IPS DF 6.9 (cell line): ENCODE measurements at regions not wholly inside any gene's neighbourhood (a gene's known extent, or its start where the extent isn't known, plus 50 kb on each side); places are given as distances from the start of the nearest gene placed in this dataset.

Source experiments
- DNase-seq: peaks from one replicate; pipeline ENCODE4 v3.0.0-alpha.2; 2013; ENCODE audit warnings: low read depth, low spot score
- H3K27ac ChIP-seq: one replicate; pipeline ENCODE4 v1.5.1; 2013; ENCODE audit warnings: low read length, control low read depth
- H3K27me3 ChIP-seq: 2 replicates; pipeline ENCODE4 v1.6.1; 2013; ENCODE audit warnings: mild to moderate bottlenecking, low read length; ENCODE audit not compliant: control insufficient read depth, insufficient read depth
- H3K36me3 ChIP-seq: 2 replicates; pipeline ENCODE4 v1.6.1; 2013; ENCODE audit warnings: low read length; ENCODE audit not compliant: control insufficient read depth, insufficient read depth
- H3K4me1 ChIP-seq: 2 replicates; pipeline ENCODE4 v1.6.1; 2013; ENCODE audit warnings: low read length; ENCODE audit not compliant: control insufficient read depth, insufficient read depth
- H3K4me3 ChIP-seq: 2 replicates; pipeline ENCODE4 v1.5.1; 2013; ENCODE audit warnings: mild to moderate bottlenecking, low read length
- H3K9me3 ChIP-seq: 2 replicates; pipeline ENCODE4 v1.6.1; 2013; ENCODE audit warnings: low read length, inconsistent platforms; ENCODE audit not compliant: control insufficient read depth, insufficient read depth
- WGBS: extraction: QIAGEN DNeasy Blood & Tissue Kit; methylation state at CpG from one replicate; pipeline ENCODE4 v1.1.7; 2013; ENCODE audit warnings: mixed read lengths, missing lambda C conversion rate; ENCODE audit not compliant: insufficient read length, insufficient coverage; 5-methylcytosine and 5-hydroxymethylcytosine counted together

DNA sequence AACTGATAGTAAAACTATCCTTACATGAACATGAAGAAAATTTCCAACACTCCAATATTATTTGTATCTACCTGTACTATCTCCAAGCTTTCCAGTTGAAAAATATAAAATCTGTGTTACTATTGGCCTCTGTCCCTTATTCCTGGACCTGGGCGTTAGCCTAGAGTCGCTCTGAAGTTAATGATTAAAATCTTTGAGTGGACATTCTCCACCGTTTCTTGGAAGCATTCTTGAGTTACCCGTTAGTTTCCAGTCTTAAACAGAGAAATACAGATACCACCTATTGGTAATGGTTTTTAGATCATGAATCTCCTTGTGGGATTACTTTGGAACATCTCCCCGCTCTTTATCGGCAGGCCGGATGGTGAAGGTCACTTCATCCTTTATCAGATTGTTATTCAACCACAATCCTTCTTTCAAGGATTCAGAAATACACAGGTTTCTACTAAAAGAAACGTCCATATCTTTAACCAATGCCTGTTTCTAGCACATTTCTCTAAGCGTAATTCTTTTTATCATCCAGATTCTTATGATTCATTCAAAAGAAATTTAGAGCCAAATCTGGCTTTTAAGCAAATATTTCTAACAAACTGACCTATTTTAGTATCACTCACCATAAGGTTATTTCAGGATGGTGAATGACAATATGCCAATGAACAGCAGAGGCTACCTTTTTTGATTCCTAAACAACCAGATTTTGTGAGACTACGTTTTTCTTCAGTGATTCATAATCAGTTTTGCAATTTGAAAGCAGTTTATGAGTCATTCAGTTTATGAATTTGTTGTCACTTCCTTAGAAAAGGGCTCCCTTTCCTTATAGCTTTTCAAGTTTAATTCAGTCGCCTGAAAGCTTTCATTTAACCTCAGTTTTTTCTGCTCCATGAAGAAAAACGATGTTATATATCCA is 70.2 kb upstream of the ERRFI1 start:
- no CpG with 5 or more reads among the region's 12 CpGs for WGBS
- H3K27me3 ChIP-seq = no peaks in the 10 kb centered on the region
- H3K36me3 ChIP-seq = no peaks in the 10 kb centered on the region
- no peak for DNase-seq
- H3K4me1 ChIP-seq = no peaks in the 10 kb centered on the region
- H3K9me3 ChIP-seq = no peaks in the 10 kb centered on the region
- no peak overlapping the region for H3K27ac ChIP-seq
- no peak overlapping the region for H3K4me3 ChIP-seq

DNA sequence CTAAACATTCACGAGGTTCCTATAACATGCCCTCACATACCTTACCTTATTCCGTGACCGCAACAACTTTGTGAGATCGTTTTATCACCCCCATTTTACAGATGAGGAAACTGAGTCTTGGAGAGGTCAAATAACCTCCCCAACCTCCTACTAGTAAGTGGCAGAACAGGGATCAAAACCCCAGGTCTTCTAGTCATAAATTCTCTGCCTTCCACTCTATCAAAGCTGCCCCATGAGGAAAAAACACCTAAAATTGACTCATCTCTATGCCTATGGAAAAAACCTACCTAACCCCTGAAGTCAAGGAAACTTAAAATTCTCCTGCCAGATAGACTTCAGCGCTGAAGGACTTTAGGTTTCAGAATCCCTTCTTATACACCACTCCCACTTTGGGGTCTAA is 69.5 kb upstream of the ERRFI1 start:
- WGBS = no CpG with 5 or more reads among the region's 5 CpGs
- Histone ChIP-seq H3K9me3 (no peaks in the 10 kb centered on the region), H3K36me3 (no peaks in the 10 kb centered on the region), H3K27ac (no peak overlapping the region), H3K4me1 (no peaks in the 10 kb centered on the region), H3K4me3 (no peak overlapping the region), H3K27me3 (no peaks in the 10 kb centered on the region)
- no peak for DNase-seq

DNA sequence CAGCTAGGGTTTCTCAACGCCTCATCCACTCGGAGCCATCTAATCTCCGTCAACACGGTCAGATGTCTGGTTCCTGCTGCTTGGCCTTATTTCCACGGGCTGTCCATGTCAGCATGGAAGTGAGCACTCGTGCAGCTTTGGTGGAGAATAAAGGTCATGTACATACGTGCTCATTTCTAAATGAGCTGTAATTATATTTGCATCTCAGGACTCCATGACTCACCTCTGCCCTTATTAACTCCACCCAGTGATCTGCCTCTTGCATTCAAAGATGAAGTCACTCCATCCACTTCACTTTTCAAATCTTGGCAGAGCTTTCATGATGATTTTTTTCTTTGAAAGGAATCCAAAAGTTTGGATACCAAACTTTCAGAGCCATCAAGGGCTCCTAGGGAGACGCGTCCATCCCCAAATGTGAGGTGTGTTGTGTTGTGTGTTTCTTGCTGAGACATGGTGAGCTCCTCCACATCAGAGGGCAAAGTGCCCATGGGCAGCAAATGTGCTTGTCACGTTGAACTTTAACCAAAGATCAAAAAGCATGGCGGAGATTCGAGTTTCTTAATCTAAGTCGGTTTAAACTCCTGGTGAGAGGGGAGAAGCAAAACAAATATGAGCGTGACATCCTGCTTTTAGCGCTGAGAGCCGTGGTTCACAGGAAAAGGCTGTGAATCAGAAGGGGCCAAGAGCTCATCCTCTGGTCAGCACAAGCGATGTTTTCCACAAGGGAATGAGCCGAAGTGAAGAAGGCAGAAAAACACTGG is 68.6 kb upstream of the ERRFI1 start:
- DNase-seq = no peak
- H3K4me3 ChIP-seq = no peak overlapping the region
- WGBS = no CpG with 5 or more reads among the region's 18 CpGs
- no peaks in the 10 kb centered on the region for H3K27me3 ChIP-seq
- no peaks in the 10 kb centered on the region for H3K36me3 ChIP-seq
- H3K9me3 ChIP-seq = no peaks in the 10 kb centered on the region
- no peaks in the 10 kb centered on the region for H3K4me1 ChIP-seq
- no peak overlapping the region for H3K27ac ChIP-seq

DNA sequence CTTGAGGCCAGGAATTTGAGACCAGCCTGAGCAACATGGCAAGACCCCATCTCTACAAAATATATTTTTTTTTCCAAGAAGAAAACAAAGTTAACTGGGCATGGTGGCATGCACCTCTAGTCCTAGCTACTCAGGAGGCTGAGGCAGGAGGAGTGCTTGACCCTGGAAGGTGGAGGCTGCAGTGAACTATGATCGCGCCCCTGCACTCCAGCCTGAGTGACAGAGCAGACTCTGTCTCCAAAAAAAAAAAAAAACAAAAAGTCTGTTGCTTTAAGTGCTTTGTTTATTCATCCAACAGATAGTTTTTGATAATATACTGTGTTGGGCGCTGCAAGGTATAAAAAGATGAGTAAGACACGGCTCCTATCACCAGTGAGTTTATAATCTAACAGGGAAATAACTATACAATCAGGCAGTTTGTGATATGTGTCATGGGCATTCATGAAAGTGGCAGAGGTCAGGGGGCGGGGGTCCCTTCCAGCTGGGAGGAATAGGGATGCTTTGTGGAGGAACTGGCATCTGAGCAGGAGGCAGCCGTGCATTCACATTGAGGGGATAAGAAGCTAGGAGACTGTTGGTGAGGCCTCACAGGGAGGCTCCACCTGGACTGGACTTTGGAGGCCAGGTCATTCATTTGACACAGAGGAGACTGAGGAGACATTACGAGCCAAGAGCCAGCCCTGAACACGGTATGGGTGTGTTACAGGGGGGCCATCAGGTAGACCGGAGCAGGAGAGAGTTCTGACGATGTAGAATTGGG is 67.3 kb upstream of the ERRFI1 start:
- WGBS = no CpG with 5 or more reads among the region's 10 CpGs
- Histone ChIP-seq H3K4me3 (no peak overlapping the region), H3K4me1 (no peaks in the 10 kb centered on the region), H3K36me3 (no peaks in the 10 kb centered on the region), H3K27me3 (no peaks in the 10 kb centered on the region), H3K9me3 (no peaks in the 10 kb centered on the region), H3K27ac (no peak overlapping the region)
- no peak for DNase-seq

DNA sequence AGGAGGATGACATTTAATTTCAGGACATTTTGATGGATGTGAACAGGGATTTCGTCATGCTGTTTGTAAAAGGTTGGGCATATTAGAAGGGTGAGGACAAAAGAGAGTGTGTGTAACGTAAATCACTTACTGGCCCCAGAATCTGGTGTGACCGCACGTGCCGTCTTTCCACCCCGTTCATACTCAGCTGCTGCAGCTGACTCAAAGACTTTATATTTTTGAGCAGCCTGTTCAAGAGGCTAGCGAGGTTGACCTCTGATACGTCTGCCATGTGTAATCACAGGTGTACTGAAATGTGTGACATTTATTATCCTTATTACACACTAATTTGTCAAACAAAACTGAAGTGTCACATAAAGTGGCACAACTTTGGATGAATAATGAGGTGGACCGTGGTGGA is 66.5 kb upstream of the ERRFI1 start:
- WGBS = no CpG with 5 or more reads among the region's 9 CpGs
- H3K27me3 ChIP-seq = no peaks in the 10 kb centered on the region
- H3K27ac ChIP-seq = no peak overlapping the region
- DNase-seq = no peak
- no peak overlapping the region for H3K4me3 ChIP-seq
- no peaks in the 10 kb centered on the region for H3K9me3 ChIP-seq
- H3K36me3 ChIP-seq = no peaks in the 10 kb centered on the region
- H3K4me1 ChIP-seq = no peaks in the 10 kb centered on the region

DNA sequence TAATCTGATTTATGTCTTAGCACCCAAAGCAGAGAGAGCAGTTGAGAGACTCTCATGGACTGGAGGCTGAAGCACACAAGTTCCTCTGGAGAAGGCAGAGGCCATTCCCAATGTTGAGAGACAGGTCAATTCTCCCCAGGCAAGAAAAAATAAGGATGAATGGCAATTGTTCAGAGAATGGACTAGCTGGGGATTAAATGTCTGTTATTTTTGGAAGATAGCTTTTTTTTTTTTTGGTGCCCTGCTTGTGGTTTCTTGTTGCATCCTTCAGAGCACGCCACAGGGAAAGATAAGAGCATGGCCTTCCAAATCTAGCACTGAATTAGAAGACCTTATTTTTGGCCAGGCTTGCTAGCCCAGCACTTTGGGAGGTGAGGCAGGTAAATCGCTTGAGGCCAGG is 65.6 kb upstream of the ERRFI1 start:
- H3K4me3 ChIP-seq = no peak overlapping the region
- H3K27ac ChIP-seq = no peak overlapping the region
- H3K4me1 ChIP-seq = no peaks in the 10 kb centered on the region
- no peaks in the 10 kb centered on the region for H3K9me3 ChIP-seq
- no peaks in the 10 kb centered on the region for H3K27me3 ChIP-seq
- WGBS = no CpG with 5 or more reads among the region's 2 CpGs
- DNase-seq = no peak
- no peaks in the 10 kb centered on the region for H3K36me3 ChIP-seq

DNA sequence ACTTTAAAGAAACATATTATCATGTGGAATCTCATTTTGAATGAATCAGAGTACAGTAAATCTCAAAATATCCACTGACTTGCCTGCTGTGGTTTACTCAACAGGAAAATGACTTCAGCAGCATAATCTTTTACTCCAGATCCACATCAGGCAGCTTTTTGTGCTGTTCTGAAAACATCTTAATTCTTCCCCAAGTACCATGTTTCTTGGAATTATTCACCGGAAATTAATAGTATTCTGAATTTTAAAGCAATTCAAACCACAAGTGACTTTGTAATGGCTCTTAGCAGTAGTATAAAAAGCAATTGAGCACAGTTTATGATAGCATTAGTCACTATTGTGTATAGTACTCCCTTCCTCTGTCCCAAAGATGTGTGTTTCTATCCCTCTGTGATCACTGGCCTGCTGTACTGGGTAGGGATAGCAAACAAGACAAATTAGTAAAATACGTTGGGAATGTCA is 64.2 kb upstream of the ERRFI1 start:
- Histone ChIP-seq H3K27me3 (no peaks in the 10 kb centered on the region), H3K4me3 (no peak overlapping the region), H3K27ac (no peak overlapping the region), H3K9me3 (no peaks in the 10 kb centered on the region), H3K4me1 (no peaks in the 10 kb centered on the region), H3K36me3 (no peaks in the 10 kb centered on the region)
- no peak for DNase-seq
- WGBS = no CpG with 5 or more reads among the region's 2 CpGs

DNA sequence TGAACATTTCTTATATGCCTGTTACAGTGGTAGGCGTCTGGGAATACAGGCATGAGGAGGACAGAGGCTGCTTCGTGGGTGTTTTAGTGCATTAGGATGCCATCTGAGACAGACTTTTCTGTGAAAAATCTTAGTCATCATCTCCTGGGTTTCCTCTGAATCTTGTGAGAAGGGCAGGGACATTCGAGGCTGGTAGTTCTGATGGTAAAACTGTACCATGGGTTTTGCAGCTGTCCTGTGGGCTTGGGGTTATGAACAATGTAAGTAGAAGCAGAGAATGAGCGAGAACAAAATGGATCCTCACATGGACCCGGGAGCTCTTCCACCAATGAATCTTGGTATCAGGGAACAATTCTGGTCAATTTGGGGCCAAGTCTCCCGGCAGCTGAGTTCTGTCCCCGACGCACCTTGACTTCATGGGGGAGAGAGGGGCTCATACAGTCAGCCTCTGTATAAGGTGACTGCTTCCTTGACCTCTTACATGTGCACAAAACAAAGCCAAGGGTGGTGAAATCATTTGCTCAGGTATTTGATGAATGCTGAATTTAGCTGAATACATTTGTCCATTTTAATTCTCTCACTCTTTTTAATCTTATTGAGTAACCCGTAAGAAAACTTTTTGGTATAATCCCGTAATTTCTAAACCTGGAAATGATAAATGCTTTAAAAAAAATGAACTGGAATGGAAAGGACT is 63.6 kb upstream of the ERRFI1 start:
- DNase-seq = no peak
- Histone ChIP-seq H3K9me3 (no peaks in the 10 kb centered on the region), H3K36me3 (no peaks in the 10 kb centered on the region), H3K4me1 (no peaks in the 10 kb centered on the region), H3K4me3 (no peak overlapping the region), H3K27ac (no peak overlapping the region), H3K27me3 (no peaks in the 10 kb centered on the region)
- no CpG with 5 or more reads among the region's 10 CpGs for WGBS

DNA sequence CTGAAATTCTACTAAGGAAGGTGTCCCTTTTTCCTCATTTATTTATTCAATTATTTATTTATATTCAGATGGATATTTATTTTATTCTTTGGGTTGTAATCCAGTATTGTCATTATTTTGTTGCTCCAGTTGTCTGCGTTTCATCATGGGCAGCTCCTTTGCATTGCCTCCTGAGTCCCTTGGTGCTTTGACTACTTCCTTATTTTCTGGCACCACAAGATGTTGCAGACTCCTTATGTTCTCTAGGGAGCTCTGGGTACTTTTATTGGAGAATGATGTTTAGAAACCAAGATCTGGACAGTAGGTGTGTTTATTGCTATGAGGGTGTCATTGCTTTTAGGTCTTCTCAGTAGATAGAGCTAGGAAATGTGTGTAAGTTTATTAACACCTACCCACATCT is 59.9 kb upstream of the ERRFI1 start:
- DNase-seq = no peak
- Histone ChIP-seq H3K27ac (no peak overlapping the region), H3K4me3 (no peak overlapping the region), H3K36me3 (no peaks in the 10 kb centered on the region), H3K4me1 (no peaks in the 10 kb centered on the region), H3K9me3 (no peaks in the 10 kb centered on the region), H3K27me3 (no peaks in the 10 kb centered on the region)
- no CpG with 5 or more reads among the region's 1 CpG for WGBS

DNA sequence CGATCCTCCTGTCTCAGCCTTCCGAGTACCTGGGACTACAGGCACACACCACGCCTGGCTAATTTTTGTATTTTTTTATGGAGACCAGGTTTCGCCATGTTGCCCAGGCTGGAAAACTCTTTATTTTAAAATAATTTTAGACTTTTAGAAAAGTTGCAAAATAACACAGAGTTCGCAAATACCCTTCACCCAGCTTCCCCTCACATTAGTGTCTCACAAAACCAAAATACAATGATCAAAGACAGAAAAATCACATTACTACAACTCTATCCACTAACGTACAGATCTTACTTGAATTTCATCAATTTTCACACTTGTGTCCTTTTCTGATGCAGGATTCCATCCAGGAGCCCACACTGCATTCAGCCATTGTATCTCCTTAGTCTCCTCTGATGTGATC is 58.8 kb upstream of the ERRFI1 start:
- Histone ChIP-seq H3K36me3 (no peaks in the 10 kb centered on the region), H3K9me3 (no peaks in the 10 kb centered on the region), H3K27ac (no peak overlapping the region), H3K27me3 (no peaks in the 10 kb centered on the region), H3K4me3 (no peak overlapping the region), H3K4me1 (no peaks in the 10 kb centered on the region)
- no peak for DNase-seq
- no CpG with 5 or more reads among the region's 6 CpGs for WGBS
